Thyroid gland (tissue), 4 donors: ENCODE measurements at regions not wholly inside any gene's neighbourhood (a gene's known extent, or its start where the extent isn't known, plus 50 kb on each side); places are given as distances from the start of the nearest gene placed in this dataset.

Experiments
- DNase-seq, 2 donors: peaks; one replicate each; pipeline ENCODE4 v3.0.0-alpha.2; 2019
- H3K27ac ChIP-seq, 3 donors: fragments of 200-600 bp; sonication (generic); 1 replicate in 2 of 3; 2 replicates in 1 of 3; pipeline ENCODE4 v1.5.1; 2016 to 2019; ENCODE audit warnings: mild to moderate bottlenecking in 1 of 3, moderate library complexity in 1 of 3
- H3K27me3 ChIP-seq: fragments of 200-600 bp; sonication (generic); one replicate; pipeline ENCODE4 v1.5.1; 2019
- H3K36me3 ChIP-seq, 2 donors: fragments of 200-600 bp; sonication (generic); one replicate each; pipeline ENCODE4 v1.5.1; 2016 to 2019
- H3K4me1 ChIP-seq, 2 donors: fragments of 200-600 bp; sonication (generic); one replicate each; pipeline ENCODE4 v1.5.1; 2017 to 2019
- H3K4me3 ChIP-seq, 3 donors: fragments of 200-600 bp; sonication (generic); replicated peaks in 1 of 3; 1 replicate in 2 of 3; 2 replicates in 1 of 3; pipeline ENCODE4 v1.5.1; 2016; ENCODE audit warnings: mild to moderate bottlenecking in 1 of 3
- H3K9me3 ChIP-seq: fragments of 200-600 bp; sonication (generic); one replicate; pipeline ENCODE4 v1.5.1; 2017
- CTCF ChIP-seq, 6 experiments: fragments of 200-600 bp in 3 of 6; fragments of 450-650 bp in 3 of 6; sonication (generic) in 3 of 6; IDR thresholded peaks; one replicate each; pipeline ENCODE4 v1.5.1; 2016 to 2019; ENCODE audit warnings: antibody characterized with exemption in 6 of 6, mild to moderate bottlenecking in 2 of 6, inconsistent platforms in 1 of 6, moderate library complexity in 1 of 6
- POLR2A ChIP-seq, 2 donors: fragments of 450-650 bp; IDR thresholded peaks; one replicate each; pipeline ENCODE4 v1.6.1; 2017; ENCODE audit warnings: antibody characterized with exemption in 2 of 2, mild to moderate bottlenecking in 2 of 2, moderate library complexity in 1 of 2
- WGBS, 2 donors: methylation state at CpG; one replicate each; pipeline ENCODE4 v1.1.5; 2017; 5-methylcytosine and 5-hydroxymethylcytosine counted together
- intact Hi-C: fragments of 100-400 bp; cut with DNase I; formaldehyde crosslinking; loops from one replicate; pipeline ENCODE4 v1.15.1; 2023

DNA sequence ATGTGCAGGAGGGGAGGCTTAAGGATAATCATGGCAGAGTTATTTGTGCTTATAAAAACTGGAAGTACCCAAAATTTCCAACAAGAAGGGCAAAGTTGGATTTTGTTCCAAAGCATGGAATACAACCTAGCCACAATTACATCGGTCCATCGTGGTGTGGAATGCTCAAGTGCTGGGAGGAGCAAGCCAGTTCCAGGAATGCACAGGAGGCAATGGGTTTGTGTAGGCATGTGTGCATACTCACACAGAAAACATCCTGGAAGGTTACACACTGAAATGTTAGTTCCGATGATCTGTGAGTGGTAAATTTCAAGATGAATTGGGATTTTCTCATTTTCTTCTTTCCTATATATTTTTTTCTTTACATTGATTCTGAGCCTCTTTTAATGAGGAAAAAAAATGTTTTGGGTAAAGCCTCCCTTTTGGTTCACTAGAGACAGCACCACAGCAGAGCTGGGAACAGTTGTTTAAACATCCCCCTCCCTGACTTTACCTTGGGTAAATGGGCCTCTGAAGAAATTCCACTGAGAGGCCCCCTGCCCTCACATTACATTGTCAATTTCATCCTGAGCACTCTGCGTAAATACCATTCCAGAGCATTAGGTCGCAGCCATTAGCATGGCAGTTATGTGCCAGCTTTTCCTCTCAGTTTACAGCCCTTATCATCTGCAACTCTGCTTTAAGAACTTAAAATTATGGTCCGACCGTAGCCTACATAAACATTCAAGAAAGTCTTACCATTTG lies 122.0 kb downstream of the UQCRFS1 start:
- 51 to 57% methylated on average over 7 of the region's 7 CpGs for WGBS, 2 donors
- intact Hi-C loops, result no loop called here
- Histone ChIP-seq H3K4me3 (no peak overlapping the region), H3K9me3 (no peaks in the 10 kb centered on the region), H3K27me3 (no peaks in the 10 kb centered on the region), H3K4me1 (no peaks in the 10 kb centered on the region), H3K27ac (no peak overlapping the region), H3K36me3 (no peaks in the 10 kb centered on the region)
- DNase-seq, result no peak
- TF ChIP-seq POLR2A (IDR thresholded peaks at IDR 0.05) (no peak), CTCF (IDR thresholded peaks at IDR 0.05) (no peak)

DNA sequence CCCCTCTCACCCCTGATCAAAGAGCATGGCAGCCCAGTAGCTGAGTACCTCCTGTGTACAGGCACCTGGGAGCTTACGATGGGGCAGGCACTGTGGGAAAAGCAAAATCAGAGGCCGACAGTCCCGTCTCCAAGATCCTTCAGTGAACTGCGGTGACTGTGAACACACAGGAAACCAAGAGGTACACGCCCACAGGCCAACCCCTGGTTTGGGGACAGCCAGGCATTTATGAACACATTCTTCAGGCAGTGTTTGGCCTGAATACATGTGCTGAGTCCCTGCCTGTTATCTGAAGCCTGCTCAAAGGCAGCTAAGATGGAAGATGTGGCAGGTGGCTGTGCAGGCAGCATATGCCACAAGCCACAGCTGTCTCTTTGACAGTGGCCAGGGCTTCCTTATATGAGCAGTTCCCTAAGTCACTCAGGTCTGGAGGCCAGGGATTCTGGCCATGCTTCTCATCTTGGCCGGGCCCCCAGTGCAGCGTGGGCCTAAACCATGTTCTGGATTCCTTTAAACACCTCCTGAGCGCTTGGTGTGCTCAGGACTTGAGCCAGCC lies 123.6 kb downstream of the UQCRFS1 start:
- Histone ChIP-seq H3K4me3 (no peak overlapping the region), H3K27ac (no peak overlapping the region), H3K36me3 (no peaks in the 10 kb centered on the region), H3K9me3 (no peaks in the 10 kb centered on the region), H3K27me3 (no peaks in the 10 kb centered on the region), H3K4me1 (no peaks in the 10 kb centered on the region)
- 77 to 86% methylated on average over 6 of the region's 8 CpGs for WGBS, 2 donors
- TF ChIP-seq CTCF (IDR thresholded peaks at IDR 0.05), result no peak
- TF ChIP-seq POLR2A (IDR thresholded peaks at IDR 0.05), result no peak
- DNase-seq, result no peak
- intact Hi-C loops, result no loop called here

- Histone ChIP-seq H3K4me1 (no peaks in the 10 kb centered on the region), H3K4me3 (no peak overlapping the region), H3K27ac (no peak overlapping the region), H3K9me3 (no peaks in the 10 kb centered on the region), H3K36me3 (no peaks in the 10 kb centered on the region), H3K27me3 (no peaks in the 10 kb centered on the region)
- TF ChIP-seq CTCF (IDR thresholded peaks at IDR 0.05), result no peak
- TF ChIP-seq POLR2A (IDR thresholded peaks at IDR 0.05), result no peak
- 76 to 89% methylated on average over 9 of the region's 9 CpGs for WGBS, 2 donors
- intact Hi-C loops, result no loop called here
- DNase-seq, result no peak
These were observed 124.2 kb downstream of the UQCRFS1 start for GRCh38 chr19:29088761-29089160.

DNA sequence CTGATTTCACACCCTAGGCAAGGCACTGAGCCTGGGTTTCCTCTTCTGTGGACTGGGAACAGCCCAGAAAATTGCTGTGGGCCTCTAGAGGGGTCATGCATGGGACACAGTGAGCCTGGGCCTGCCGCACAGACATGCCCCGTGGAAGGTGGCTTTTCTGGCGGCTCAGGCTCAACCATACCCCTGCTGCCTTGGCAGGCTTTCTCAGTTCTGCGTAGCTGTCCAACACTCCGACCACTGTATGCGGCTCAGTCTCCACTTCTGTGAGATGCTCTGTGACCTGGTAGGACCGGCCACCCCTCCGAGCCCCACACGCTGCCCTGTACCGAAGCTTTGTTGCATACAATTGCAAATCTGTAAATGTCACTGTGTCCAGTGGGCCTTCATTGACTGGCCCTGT lies 126.3 kb downstream of the UQCRFS1 start:
- H3K4me1 ChIP-seq, result no peaks in the 10 kb centered on the region
- TF ChIP-seq POLR2A (IDR thresholded peaks at IDR 0.05) (no peak), CTCF (IDR thresholded peaks at IDR 0.05) (no peak)
- H3K27me3 ChIP-seq, result no peaks in the 10 kb centered on the region
- no peak overlapping the region for H3K4me3 ChIP-seq
- H3K9me3 ChIP-seq, result no peaks in the 10 kb centered on the region
- H3K36me3 ChIP-seq, result no peaks in the 10 kb centered on the region
- H3K27ac ChIP-seq, result no peak overlapping the region
- intact Hi-C loops, result no loop called here
- no peak for DNase-seq
- 91 to 96% methylated on average over 10 of the region's 10 CpGs for WGBS, 2 donors

- H3K27me3 ChIP-seq, result no peaks in the 10 kb centered on the region
- no peak overlapping the region for H3K27ac ChIP-seq
- H3K4me1 ChIP-seq, result no peaks in the 10 kb centered on the region
- DNase-seq, result no peak
- no peaks in the 10 kb centered on the region for H3K9me3 ChIP-seq
- H3K36me3 ChIP-seq, result no peaks in the 10 kb centered on the region
- H3K4me3 ChIP-seq, result no peak overlapping the region
- intact Hi-C loops, result no loop called here
- WGBS, 2 donors, result 79 to 83% methylated on average over 7 of the region's 7 CpGs
- TF ChIP-seq POLR2A (IDR thresholded peaks at IDR 0.05), result no peak
- TF ChIP-seq CTCF (IDR thresholded peaks at IDR 0.05), result no peak
These were observed 126.8 kb downstream of the UQCRFS1 start for GRCh38 chr19:29086182-29086581.
